Keratinocyte (primary cell): ENCODE measurements at regions not wholly inside any gene's neighbourhood (a gene's known extent, or its start where the extent isn't known, plus 50 kb on each side); places are given as distances from the start of the nearest gene placed in this dataset.

ENCODE experiments used
- EZH2 ChIP-seq: IDR thresholded peaks from one replicate; pipeline ENCODE4 v1.6.1; 2012; ENCODE audit warnings: inconsistent platforms, mild to moderate bottlenecking, low read length, moderate library complexity
- TF ChIP-seq, protein P1 (sequence below), 3 experiments: IDR thresholded peaks in 1 of 3; conservative IDR thresholded peaks in 1 of 3; optimal IDR thresholded peaks in 1 of 3; 2 replicates in 2 of 3; 3 replicates in 1 of 3; pipeline versions ENCODE3 to v1.5.1; 2011; ENCODE audit warnings: low read length in 3 of 3, mild to moderate bottlenecking in 3 of 3, moderate library complexity in 2 of 3, control low read depth in 1 of 3, inconsistent platforms in 1 of 3; ENCODE audit not compliant: insufficient read depth in 2 of 3; ENCODE audit errors: extremely low read depth in 1 of 3

DNA sequence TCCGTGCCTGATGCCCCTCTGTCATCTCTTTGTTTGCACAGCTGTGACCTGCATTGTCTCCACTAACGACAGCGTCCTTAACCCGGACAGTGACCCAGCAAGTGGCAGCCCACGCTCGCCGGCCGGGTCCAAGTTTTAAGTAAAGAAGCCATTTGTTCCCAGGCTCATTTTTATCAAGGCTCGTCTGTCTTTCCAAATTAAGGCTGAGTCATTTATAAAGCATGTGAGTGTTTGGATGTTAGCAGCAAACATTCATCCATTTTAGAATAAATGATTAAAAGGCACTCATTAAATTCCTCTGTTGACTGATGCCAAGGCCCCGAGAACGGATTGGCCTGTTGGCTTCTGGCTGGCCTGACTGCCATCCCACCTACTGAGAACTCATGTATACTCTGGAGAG, 514.5 kb downstream of the NPHP4 start:
- TF ChIP-seq, protein P1, sequence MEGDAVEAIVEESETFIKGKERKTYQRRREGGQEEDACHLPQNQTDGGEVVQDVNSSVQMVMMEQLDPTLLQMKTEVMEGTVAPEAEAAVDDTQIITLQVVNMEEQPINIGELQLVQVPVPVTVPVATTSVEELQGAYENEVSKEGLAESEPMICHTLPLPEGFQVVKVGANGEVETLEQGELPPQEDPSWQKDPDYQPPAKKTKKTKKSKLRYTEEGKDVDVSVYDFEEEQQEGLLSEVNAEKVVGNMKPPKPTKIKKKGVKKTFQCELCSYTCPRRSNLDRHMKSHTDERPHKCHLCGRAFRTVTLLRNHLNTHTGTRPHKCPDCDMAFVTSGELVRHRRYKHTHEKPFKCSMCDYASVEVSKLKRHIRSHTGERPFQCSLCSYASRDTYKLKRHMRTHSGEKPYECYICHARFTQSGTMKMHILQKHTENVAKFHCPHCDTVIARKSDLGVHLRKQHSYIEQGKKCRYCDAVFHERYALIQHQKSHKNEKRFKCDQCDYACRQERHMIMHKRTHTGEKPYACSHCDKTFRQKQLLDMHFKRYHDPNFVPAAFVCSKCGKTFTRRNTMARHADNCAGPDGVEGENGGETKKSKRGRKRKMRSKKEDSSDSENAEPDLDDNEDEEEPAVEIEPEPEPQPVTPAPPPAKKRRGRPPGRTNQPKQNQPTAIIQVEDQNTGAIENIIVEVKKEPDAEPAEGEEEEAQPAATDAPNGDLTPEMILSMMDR (optimal IDR thresholded peaks at IDR 0.05 in 1 of 3, IDR thresholded peaks at IDR 0.05 in 1 of 3, conservative IDR thresholded peaks at IDR 0.05 in 1 of 3; ENCODE audit: extremely low read depth in 1 of 3, insufficient read depth in 2 of 3, low read length in 3 of 3), result no peak
- TF ChIP-seq EZH2, result no peak
